Tibial nerve (tissue), 4 donors: ENCODE measurements at regions not wholly inside any gene's neighbourhood (a gene's known extent, or its start where the extent isn't known, plus 50 kb on each side); places are given as distances from the start of the nearest gene placed in this dataset.

Source experiments
- DNase-seq, 2 donors: peaks; one replicate each; pipeline ENCODE4 v3.0.0-alpha.2; 2019; ENCODE audit warnings: low spot score in 2 of 2
- H3K27ac ChIP-seq, 4 donors: fragments of 200-600 bp; sonication (generic) in 3 of 4; one replicate each; pipeline ENCODE4 v1.5.1; 2017 to 2019; ENCODE audit warnings: mild to moderate bottlenecking in 1 of 4
- H3K27me3 ChIP-seq, 2 donors: fragments of 200-600 bp; sonication (generic) in 1 of 2; one replicate each; pipeline versions ENCODE4 v1.5.1 to v1.6.0; 2017 to 2019
- H3K36me3 ChIP-seq, 3 donors: fragments of 200-600 bp; sonication (generic); one replicate each; pipeline ENCODE4 v1.5.1; 2018 to 2019
- H3K4me1 ChIP-seq, 4 donors: fragments of 200-600 bp; sonication (generic) in 3 of 4; one replicate each; pipeline ENCODE4 v1.5.1; 2017 to 2019
- H3K4me3 ChIP-seq, 4 donors: fragments of 200-600 bp; sonication (generic) in 3 of 4; one replicate each; pipeline ENCODE4 v1.5.1; 2017 to 2019; ENCODE audit warnings: mild to moderate bottlenecking in 1 of 4, moderate library complexity in 1 of 4
- H3K9me3 ChIP-seq, 4 donors: fragments of 200-600 bp; sonication (generic) in 3 of 4; one replicate each; pipeline ENCODE4 v1.5.1; 2017 to 2019
- CTCF ChIP-seq, 5 experiments: fragments of 200-600 bp in 3 of 5; fragments of 450-650 bp in 2 of 5; sonication (generic) in 3 of 5; IDR thresholded peaks; one replicate each; pipeline ENCODE4 v1.5.1; 2016 to 2019; ENCODE audit warnings: antibody characterized with exemption in 5 of 5, mild to moderate bottlenecking in 3 of 5, moderate library complexity in 2 of 5
- EP300 ChIP-seq, 2 donors: sonication (generic); formaldehyde crosslinking; IDR thresholded peaks; one replicate each; pipeline ENCODE4 v1.6.1; 2017; ENCODE audit warnings: antibody characterized with exemption in 2 of 2, mild to moderate bottlenecking in 1 of 2
- POLR2A ChIP-seq, 2 donors: fragments of 450-650 bp; IDR thresholded peaks; one replicate each; pipeline ENCODE4 v1.6.1; 2017; ENCODE audit warnings: antibody characterized with exemption in 2 of 2, mild to moderate bottlenecking in 2 of 2, moderate library complexity in 2 of 2
- WGBS, 2 donors: methylation state at CpG; one replicate each; pipeline ENCODE4 v1.1.5; 2018; 5-methylcytosine and 5-hydroxymethylcytosine counted together

- peaks cover 0 to 15% (median 0%) of the 10 kb centered on the region in 4 donors for H3K9me3 ChIP-seq
- WGBS, 2 donors, result 43 to 50% methylated on average over 2 of the region's 2 CpGs
- no peak for TF ChIP-seq CTCF (IDR thresholded peaks at IDR 0.05)
- no peak for TF ChIP-seq POLR2A (IDR thresholded peaks at IDR 0.05)
- TF ChIP-seq EP300 (IDR thresholded peaks at IDR 0.05), result no peak
- H3K36me3 ChIP-seq, result no peaks in the 10 kb centered on the region
- no peak overlapping the region for H3K27ac ChIP-seq
- H3K4me1 ChIP-seq, result no peaks in the 10 kb centered on the region
- no peaks in the 10 kb centered on the region for H3K27me3 ChIP-seq
- no peak overlapping the region for H3K4me3 ChIP-seq
- no peak for DNase-seq
Measured at GRCh38 chr14:84420221-84420620, 1109.7 kb upstream of the FLRT2 start.

- no peaks in the 10 kb centered on the region for H3K27me3 ChIP-seq
- DNase-seq, result no peak
- peaks cover 0 to 15% (median 0%) of the 10 kb centered on the region in 4 donors for H3K9me3 ChIP-seq
- no peak overlapping the region for H3K4me3 ChIP-seq
- H3K36me3 ChIP-seq, result no peaks in the 10 kb centered on the region
- TF ChIP-seq POLR2A (IDR thresholded peaks at IDR 0.05) (no peak), EP300 (IDR thresholded peaks at IDR 0.05) (no peak), CTCF (IDR thresholded peaks at IDR 0.05) (no peak)
- H3K27ac ChIP-seq, result no peak overlapping the region
- H3K4me1 ChIP-seq, result no peaks in the 10 kb centered on the region
Measured at GRCh38 chr14:84421621-84422020, 1108.3 kb upstream of the FLRT2 start.

GRCh38 chr14:84425968-84426367, 1104.0 kb upstream of the FLRT2 start:
- no peaks in the 10 kb centered on the region for H3K27me3 ChIP-seq
- WGBS, 2 donors, result 69 to 74% methylated on average over 2 of the region's 2 CpGs
- DNase-seq, result no peak
- H3K4me3 ChIP-seq, result no peak overlapping the region
- H3K9me3 ChIP-seq, result no peaks in the 10 kb centered on the region
- no peaks in the 10 kb centered on the region for H3K36me3 ChIP-seq
- TF ChIP-seq EP300 (IDR thresholded peaks at IDR 0.05) (no peak), CTCF (IDR thresholded peaks at IDR 0.05) (no peak), POLR2A (IDR thresholded peaks at IDR 0.05) (no peak)
- H3K27ac ChIP-seq, result no peak overlapping the region
- H3K4me1 ChIP-seq, result no peaks in the 10 kb centered on the region

GRCh38 chr14:84432676-84433075, 1097.3 kb upstream of the FLRT2 start:
- TF ChIP-seq CTCF (IDR thresholded peaks at IDR 0.05) (no peak), POLR2A (IDR thresholded peaks at IDR 0.05) (no peak), EP300 (IDR thresholded peaks at IDR 0.05) (no peak)
- DNase-seq, result no peak

GRCh38 chr14:84433961-84434360, 1096.0 kb upstream of the FLRT2 start:
- no peak for TF ChIP-seq POLR2A (IDR thresholded peaks at IDR 0.05)
- H3K4me1 ChIP-seq, result no peaks in the 10 kb centered on the region
- whole genome bisulfite sequencing, 2 donors, result 66 to 68% methylated on average over 2 of the region's 2 CpGs
- H3K36me3 ChIP-seq, result no peaks in the 10 kb centered on the region
- no peak overlapping the region for H3K27ac ChIP-seq
- H3K9me3 ChIP-seq, result no peaks in the 10 kb centered on the region
- H3K27me3 ChIP-seq, result no peaks in the 10 kb centered on the region
- H3K4me3 ChIP-seq, result no peak overlapping the region
- DNase-seq, result no peak

More at GRCh38 chr14:84432676-84433075, 1097.3 kb upstream of the FLRT2 start:
- Histone ChIP-seq H3K9me3 (no peaks in the 10 kb centered on the region), H3K27ac (no peak overlapping the region), H3K27me3 (no peaks in the 10 kb centered on the region), H3K4me3 (no peak overlapping the region), H3K36me3 (no peaks in the 10 kb centered on the region), H3K4me1 (no peaks in the 10 kb centered on the region)

- Histone ChIP-seq H3K36me3 (no peaks in the 10 kb centered on the region), H3K4me1 (no peaks in the 10 kb centered on the region), H3K27ac (no peak overlapping the region), H3K4me3 (no peak overlapping the region), H3K27me3 (no peaks in the 10 kb centered on the region), H3K9me3 (no peaks in the 10 kb centered on the region)
- no peak for DNase-seq
- 67 to 93% methylated on average over 1 of the region's 1 CpG for WGBS, 2 donors
- TF ChIP-seq CTCF (IDR thresholded peaks at IDR 0.05) (no peak), POLR2A (IDR thresholded peaks at IDR 0.05) (no peak), EP300 (IDR thresholded peaks at IDR 0.05) (no peak)
Measured at GRCh38 chr14:84435820-84436324, 1094.1 kb upstream of the FLRT2 start.
